ENCODE measurements at regions not wholly inside any gene's neighbourhood (a gene's known extent, or its start where the extent isn't known, plus 50 kb on each side); places are given as distances from the start of the nearest gene placed in this dataset.

DNA sequence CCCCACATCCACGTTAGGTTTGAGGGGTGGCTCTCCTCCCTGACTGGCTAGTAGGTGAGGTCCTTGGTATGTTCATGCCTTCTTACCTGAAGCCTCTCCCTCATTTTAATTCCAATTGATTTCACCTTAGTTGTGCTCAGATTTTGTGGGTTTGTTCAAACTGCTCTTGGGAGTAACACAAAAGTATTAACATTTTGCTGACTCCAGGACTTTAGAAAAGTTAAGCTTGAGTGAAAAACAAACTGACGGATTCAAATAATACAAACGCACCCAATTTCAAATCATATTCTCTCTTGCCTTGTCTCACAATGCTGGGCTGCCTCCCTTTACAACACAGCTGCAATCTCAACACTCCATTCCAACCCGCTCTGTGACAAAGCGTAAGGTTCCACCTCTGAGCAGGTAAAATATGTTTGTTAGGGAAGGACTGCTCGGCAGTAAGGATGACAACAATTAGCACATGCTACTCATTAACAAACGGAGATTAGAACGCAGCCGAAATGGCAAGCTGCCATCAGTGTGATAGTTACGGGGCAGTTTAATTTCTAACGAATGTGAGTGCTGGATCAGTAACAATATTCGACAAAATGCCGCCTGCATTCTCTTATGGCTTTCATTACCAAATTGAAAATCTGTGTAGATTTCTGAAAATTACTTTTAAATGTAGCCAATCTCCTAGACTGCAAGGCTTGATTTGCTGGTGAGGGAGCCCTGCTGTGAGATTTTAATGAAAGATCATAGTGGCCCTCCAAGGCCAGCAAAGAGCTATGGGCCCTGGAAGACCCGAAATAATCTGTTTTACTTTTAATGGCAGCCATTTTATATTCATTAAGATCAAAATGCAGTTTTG, 730.6 kb upstream of the FANCL start:
- TF ChIP-seq POLR2A (IDR thresholded peaks at IDR 0.05), result no peak
- no peak for TF ChIP-seq CTCF (IDR thresholded peaks at IDR 0.05)
